Activated CD8-positive, alpha-beta memory T cell treated with anti-CD3 and anti-CD28 coated beads for 4 hours (primary cell): ENCODE measurements at regions not wholly inside any gene's neighbourhood (a gene's known extent, or its start where the extent isn't known, plus 50 kb on each side); places are given as distances from the start of the nearest gene placed in this dataset.

Experiments
- DNase-seq, 2 donors: peaks; one replicate each; pipeline ENCODE4 v3.0.0-alpha.2; 2020; ENCODE audit warnings: low read depth in 2 of 2

DNA sequence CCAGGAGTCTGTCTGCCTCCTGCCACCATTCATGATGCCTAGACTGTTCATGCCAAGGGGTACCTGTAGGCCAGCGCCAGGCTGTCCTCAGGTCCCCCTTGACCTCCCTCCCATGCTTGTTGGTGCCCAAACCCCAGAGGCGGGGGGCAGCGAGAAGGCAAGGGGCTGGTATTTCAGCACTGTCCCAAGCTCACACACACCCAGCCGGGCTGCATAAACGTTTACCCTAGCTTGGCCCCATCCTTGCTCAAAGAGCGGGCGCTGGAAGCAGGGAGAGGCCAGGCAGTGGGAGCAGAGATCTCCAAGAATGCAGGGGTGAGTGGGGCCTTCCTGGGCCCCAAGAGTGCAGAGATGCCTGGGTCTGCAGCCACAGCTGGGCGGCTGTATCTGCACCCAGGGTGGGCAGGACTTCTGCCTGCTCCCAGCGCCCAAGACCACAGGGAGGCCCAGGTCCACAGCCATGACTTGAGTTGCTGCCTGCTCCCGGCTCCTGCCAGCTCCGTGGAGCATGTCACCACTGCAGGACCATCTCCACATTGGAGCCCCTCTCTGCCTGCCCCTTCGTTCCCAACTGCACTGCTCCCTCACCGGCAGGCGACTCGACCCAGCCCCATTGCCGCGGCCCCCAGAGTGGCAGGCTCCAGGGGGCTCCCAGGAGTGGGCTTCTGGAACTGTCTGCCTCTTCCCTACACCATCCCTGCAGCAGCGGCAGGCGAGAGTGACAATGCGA is 616.6 kb downstream of the METTL4 start:
- no peak for DNase-seq

DNA sequence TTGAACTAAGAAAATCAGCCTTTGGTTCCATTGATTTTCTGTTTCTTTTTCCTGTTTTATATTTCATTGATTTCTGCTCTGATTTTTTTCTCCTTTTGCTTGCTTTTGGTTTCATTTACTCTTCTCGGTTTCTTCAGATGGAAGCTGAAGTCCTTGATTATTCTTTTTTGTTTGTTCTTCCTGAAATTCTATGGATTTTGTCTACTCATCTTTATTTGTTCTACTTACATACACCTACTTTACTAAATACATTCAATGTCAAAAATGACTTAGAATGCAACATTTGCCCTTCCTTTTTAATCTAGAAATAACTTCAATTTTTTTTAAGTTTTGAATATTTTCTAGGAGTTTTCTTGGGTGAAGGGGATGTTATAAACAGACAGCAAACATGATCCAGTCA is 612.5 kb downstream of the METTL4 start:
- no peak for DNase-seq

DNA sequence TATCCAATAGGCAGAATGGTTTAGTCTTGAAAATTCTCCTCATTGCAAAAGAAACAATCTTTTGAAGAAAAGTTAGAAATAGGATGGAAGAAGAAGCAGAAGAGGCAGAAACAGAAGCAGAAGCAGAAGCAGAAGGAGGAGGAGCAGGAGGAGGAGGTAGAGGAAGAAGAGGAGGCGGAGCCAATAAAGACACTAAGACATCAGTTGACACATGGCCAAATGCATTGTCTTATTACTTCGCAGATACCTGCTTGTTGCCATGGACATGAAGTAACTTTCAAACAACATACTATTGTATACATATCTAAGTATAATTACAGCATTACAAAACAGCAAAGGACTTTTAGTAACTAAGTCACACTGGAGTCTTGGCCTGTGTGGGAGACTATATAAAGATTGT is 606.3 kb downstream of the METTL4 start:
- no peak for DNase-seq

DNA sequence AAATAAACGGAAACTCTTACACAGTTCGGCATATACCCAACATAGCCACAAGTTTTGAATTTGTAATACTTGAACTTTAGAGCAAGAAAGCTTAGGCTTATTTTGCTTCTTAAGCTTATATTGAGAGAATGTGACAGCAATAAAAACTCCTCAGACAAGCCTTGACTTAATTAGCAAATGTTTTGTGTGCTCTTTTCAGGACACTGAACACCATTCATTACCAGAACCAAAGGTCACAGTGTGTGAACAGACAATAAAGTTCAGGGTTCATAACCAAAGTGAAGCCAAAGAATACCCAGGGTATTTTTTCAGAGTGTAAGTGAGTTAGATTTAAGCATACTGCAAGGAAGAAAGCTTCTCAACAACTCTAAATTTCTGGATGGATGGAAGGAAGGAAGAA is 605.8 kb downstream of the METTL4 start:
- no peak for DNase-seq

DNA sequence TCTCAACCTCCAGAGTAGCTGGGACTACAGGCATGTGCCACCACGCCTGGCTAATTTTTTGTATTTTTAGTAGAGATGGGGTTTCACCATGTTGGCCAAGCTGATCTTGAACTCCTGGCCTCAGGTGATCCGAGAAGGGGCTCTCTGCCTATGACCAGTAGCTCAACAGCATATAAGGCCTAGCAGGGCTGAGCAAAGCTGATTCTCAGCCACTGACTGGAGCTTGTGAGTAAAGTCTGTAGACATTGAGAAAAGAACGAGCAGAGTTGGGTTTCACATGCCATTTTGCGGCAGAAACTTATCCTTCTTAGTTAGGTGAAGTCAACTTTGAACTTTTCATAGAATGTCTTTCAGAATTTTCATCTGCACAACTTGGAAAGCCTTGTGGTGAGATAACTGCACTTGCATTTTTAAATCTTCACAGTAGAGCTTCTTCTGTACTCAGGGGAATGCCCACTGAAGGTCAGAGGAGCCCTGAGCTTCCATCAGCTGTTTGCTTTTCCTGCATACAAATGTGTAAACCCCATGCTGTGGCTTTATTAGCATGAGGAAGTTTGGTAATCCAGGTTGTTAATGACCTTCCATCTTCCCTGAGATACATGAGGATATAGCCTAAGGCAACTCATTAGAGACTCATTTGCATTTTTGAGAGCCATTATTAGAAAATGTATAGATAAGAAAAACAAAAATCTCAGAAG is 602.4 kb downstream of the METTL4 start:
- no peak for DNase-seq

- DNase-seq, result no peak
Observed at GRCh38 chr18:1976484-1976883, 594.8 kb downstream of the METTL4 start.

DNA sequence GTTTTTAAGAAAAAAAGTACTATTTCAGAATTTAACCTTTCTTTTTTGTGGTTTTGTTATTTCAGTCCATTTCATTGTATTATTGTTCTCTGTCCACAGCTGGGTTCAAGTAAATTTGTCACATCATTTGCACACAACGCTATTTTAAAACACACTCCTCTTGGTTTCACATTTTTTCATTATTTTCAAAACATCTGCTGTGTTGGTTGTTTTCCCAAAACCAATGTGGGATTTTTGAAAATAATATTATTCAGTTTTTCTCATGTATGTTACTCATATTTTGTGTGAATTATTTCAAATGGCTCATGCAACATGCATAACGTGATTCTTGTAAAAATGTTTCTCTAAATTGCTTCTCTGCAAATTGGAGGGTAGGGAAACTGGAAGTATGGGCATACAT is 589.2 kb downstream of the METTL4 start:
- no peak for DNase-seq

GRCh38 chr18:1983746-1984515 is 587.4 kb downstream of the METTL4 start:
- no peak for DNase-seq

- no peak for DNase-seq
Observed at GRCh38 chr18:1993866-1994265, 577.4 kb downstream of the METTL4 start.

DNA sequence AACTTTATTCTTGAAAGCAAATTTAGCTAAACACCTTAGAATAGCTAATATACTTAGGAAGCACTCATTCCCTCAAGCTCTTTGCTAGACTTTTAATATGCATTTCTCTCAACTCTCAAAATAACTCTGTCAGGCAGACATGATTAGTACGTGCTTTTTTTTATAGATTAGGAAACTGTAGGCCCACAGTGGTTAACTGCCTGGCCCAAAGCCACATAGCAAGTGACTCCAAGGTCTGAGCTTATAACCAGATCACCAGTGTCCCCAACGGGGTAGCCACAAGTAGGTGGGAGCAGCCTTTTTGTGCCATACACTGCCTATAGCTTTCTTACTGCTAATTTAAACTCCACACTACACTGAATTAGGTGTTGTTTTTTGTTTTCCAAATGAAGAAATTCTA is 576.8 kb downstream of the METTL4 start:
- DNase-seq, result no peak

DNA sequence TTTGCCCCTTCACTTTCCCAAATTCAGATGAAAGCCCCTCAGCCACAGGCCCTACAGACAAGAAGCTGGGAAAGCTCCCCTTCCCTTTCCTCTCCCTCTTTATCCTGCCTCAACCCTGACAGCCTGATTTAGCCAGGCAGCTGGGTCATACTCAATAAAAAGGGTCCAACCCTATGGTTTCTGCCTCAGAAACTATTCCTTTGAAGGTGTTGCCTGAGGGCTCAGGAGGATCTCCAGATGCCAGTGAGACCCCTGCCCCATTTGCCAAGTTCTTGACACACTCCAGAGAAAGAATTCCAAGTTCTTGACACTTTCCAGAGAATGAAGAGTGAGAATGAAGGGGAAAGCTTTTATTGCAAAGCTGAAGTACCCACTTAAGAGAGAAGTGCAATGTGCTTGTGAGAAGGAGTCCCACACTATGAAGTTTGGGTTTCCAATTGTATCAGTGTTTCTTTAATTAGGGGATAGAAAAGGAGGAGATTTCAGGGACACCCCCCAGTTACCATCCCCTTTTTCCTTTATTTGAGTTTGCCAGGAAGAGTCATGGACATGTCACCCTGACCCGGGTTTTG is 576.2 kb downstream of the METTL4 start:
- no peak for DNase-seq

DNA sequence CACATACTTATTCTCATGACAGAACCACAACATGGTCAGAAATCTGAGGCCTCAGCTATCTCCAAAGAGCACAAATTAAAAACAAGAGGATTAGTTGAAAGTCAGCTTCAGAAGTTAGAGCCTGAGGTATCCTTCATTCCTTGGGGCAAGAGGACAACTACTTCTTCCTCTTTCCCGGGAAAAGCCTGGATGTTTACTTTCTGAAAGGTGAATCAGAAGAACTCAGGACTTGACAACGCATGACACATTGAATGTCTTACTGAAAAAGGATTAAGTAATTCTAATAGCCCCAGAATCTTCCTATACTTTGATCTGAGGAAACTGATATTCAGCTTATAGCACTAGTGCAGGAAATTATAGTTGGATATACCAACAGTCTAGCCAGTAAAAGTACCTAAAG is 573.2 kb downstream of the METTL4 start:
- no peak for DNase-seq

GRCh38 chr18:1999387-1999786 is 571.9 kb downstream of the METTL4 start:
- no peak for DNase-seq

DNA sequence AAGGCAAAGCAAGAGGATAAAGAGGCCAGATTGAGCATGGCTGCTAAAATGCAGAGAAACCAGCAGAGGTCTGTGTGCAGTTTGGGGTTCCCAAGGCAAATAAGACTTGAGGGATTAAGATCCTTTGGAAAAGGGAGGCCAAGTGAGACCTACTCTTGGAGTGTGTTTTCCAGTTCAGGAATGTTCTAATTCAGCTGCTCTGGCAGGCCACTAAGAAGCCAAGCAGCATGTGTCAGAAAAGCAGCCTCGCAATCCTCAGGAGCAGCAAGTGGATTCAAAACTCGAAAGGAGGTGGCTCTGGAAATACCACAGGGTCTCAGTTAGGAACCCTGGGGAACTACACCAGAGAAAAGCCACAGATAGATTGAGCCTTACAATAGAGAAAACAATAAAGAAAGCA is 569.2 kb downstream of the METTL4 start:
- no peak for DNase-seq

DNA sequence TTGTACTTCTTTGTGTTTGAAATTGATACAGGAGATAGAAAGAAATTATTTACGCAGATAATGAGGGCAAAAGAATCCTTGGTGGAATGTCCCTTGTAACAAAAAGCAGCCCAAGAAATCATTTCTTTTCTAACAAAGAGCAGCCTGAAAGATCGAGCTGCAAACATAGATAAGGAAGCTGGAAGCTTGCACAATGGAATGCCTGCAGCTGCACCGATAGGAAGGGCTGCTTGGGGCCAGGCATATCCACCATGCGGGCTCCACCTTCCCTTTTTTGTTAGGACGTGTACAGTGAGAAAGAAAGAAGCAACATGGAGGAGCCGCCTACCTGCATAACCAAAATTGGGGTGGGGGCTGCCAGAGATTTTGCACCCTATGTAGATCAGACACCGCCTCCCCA is 568.7 kb downstream of the METTL4 start:
- no peak for DNase-seq

GRCh38 chr18:2009942-2010697 is 561.2 kb downstream of the METTL4 start:
- DNase-seq, result no peak

GRCh38 chr18:2027016-2027415 is 544.3 kb downstream of the METTL4 start:
- DNase-seq, result no peak

DNA sequence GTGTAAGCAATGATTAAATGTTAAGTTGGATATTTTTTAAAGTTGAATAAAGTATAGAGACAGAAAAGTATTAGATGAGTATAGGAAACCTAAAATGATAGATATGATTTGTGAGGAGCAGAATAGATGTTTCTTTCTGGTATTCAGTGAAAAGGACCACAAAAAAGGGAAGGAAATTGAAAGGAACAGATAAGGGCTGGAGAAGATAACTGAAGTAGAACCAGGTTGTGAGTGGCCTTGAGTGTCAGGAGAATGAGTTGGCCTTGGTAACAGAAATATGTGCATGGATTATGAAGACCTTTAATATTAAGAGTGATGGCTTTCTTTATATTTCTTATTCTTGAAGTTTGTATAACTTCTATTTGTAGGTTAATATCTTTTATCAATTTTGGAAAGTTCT is 543.5 kb downstream of the METTL4 start:
- DNase-seq, result no peak

- DNase-seq, result no peak
Observed at GRCh38 chr18:2028986-2029385, 542.3 kb downstream of the METTL4 start.

GRCh38 chr18:2030647-2031046 is 540.7 kb downstream of the METTL4 start:
- DNase-seq, result no peak

DNA sequence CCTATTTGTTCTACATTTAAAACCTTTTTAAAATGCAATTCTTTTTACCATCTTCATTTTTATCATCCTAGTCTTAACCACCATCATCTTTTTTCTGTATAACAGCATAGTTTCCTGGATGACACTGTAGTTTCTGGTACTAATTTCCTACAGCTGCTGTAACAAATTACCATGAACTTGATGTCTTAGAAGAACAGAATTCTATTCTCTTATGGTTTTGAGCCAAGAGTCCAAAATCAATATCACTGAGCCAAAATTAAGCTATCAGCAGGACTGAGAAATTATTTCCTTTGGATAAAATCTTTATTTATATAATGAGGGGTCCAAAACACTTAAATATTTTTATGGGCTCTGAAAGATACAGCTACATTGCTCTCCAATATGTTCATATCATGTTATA is 539.3 kb downstream of the METTL4 start:
- no peak for DNase-seq

GRCh38 chr18:2035056-2035455 is 536.2 kb downstream of the METTL4 start:
- DNase-seq, result no peak
